ENCODE measurements at regions not wholly inside any gene's neighbourhood (a gene's known extent, or its start where the extent isn't known, plus 50 kb on each side); places are given as distances from the start of the nearest gene placed in this dataset.

GRCh38 chr7:22629056-22629455, 97.9 kb upstream of the IL6 start:
- CTCF ChIA-PET = interaction anchor here (1.4 kb wide), 1 partner anchor 68 kb away, joined by 4 read pairs; no protein-coding TSS in a partner anchor
- ATAC-seq (ENCODE audit: low read depth) (no peak), DNase-seq (no peak)
- Histone ChIP-seq H3K36me3 (replicated peaks in 1 of 2; ENCODE audit: control extremely low read depth in 1 of 2, control insufficient read depth in 1 of 2, extremely low read depth in 1 of 2, insufficient read depth in 2 of 2, low read length in 1 of 2) (peaks cover 0 to 13% of the 10 kb centered on the region in 2 experiments), H3K4me3 (ENCODE audit: control extremely low read depth in 1 of 5, extremely low read depth in 1 of 5, insufficient read depth in 1 of 5, low read depth in 2 of 5, low read length in 4 of 5) (no peak overlapping the region), H2AFZ (ENCODE audit: insufficient read depth, low read depth, low read length, poor library complexity, severe bottlenecking) (no peak overlapping the region), H3K79me2 (ENCODE audit: control insufficient read depth, insufficient read depth, low read length) (no peaks in the 10 kb centered on the region), H3K4me2 (replicated peaks; ENCODE audit: low read depth, low read length, poor library complexity, severe bottlenecking) (no peak overlapping the region), H3K27ac (ENCODE audit: low read length in 2 of 2) (no peak overlapping the region), H4K20me1 (ENCODE audit: control insufficient read depth, insufficient read depth, low read length, poor library complexity, severe bottlenecking) (no peaks in the 10 kb centered on the region), H3K9me3 (ENCODE audit: control extremely low read depth in 1 of 3, control insufficient read depth in 2 of 3, insufficient read depth in 1 of 3, low read length in 2 of 3) (no peaks in the 10 kb centered on the region), H3K9ac (ENCODE audit: low read length) (no peak overlapping the region), H3K27me3 (replicated peaks in 1 of 4; ENCODE audit: control extremely low read depth in 1 of 4, control insufficient read depth in 3 of 4, insufficient read depth in 4 of 4, low read length in 3 of 4) (no peaks in the 10 kb centered on the region), H3K4me1 (ENCODE audit: control insufficient read depth in 2 of 2, insufficient read depth in 2 of 2, low read length in 2 of 2) (no peaks in the 10 kb centered on the region)
- intact Hi-C loops (cut with micrococcal nuclease) = no loop called here
- Mint-ChIP-seq H3K4me3 (no peak overlapping the region), H3K4me1 (no peaks in the 10 kb centered on the region), H3K27ac (no peak overlapping the region), H3K9me3 (ENCODE audit: insufficient read depth) (no peaks in the 10 kb centered on the region), H3K27me3 (no peaks in the 10 kb centered on the region)
- POLR2A ChIA-PET = no interaction called here
- TF ChIP-seq CTCF (IDR thresholded peaks at IDR 0.05) (no peak), EZH2 (IDR thresholded peaks at IDR 0.05; ENCODE audit: borderline replicate concordance, insufficient read depth, low read depth, low read length, poor library complexity, severe bottlenecking) (no peak)

DNA sequence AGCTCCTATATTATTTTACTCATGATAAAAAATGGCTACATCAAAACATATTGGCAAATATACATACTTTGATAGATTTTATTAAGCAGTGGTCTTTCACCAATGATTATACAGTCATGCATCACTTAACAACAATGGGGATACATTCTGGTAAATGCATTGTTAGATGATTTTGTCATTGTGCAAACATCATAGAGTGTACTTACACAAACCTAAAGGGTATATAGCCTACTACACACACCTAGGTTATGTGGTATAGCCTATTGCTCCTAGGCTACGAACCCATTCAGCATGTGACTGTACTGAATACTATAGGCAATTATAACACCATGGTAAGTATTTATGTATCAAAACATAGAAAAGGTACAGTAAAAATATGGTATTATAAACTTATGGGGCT, 98.9 kb upstream of the IL6 start:
- no peak for TF ChIP-seq EZH2 (IDR thresholded peaks at IDR 0.05; ENCODE audit: borderline replicate concordance, insufficient read depth, low read depth, low read length, poor library complexity, severe bottlenecking)
- no peak for TF ChIP-seq CTCF (IDR thresholded peaks at IDR 0.05)
- DNase-seq (no peak), ATAC-seq (ENCODE audit: low read depth) (no peak)
- no CpG with 5 or more reads among the region's 1 CpG for WGBS (ENCODE audit: insufficient coverage)
- Mint-ChIP-seq H3K4me3 (no peak overlapping the region), H3K27ac (no peak overlapping the region), H3K27me3 (no peaks in the 10 kb centered on the region), H3K4me1 (no peaks in the 10 kb centered on the region), H3K9me3 (ENCODE audit: insufficient read depth) (no peaks in the 10 kb centered on the region)
- Histone ChIP-seq H3K36me3 (replicated peaks in 1 of 2; ENCODE audit: control extremely low read depth in 1 of 2, control insufficient read depth in 1 of 2, extremely low read depth in 1 of 2, insufficient read depth in 2 of 2, low read length in 1 of 2) (peaks cover 0 to 13% of the 10 kb centered on the region in 2 experiments), H3K27me3 (replicated peaks in 1 of 4; ENCODE audit: control extremely low read depth in 1 of 4, control insufficient read depth in 3 of 4, insufficient read depth in 4 of 4, low read length in 3 of 4) (no peaks in the 10 kb centered on the region), H4K20me1 (ENCODE audit: control insufficient read depth, insufficient read depth, low read length, poor library complexity, severe bottlenecking) (no peaks in the 10 kb centered on the region), H3K4me3 (ENCODE audit: control extremely low read depth in 1 of 5, extremely low read depth in 1 of 5, insufficient read depth in 1 of 5, low read depth in 2 of 5, low read length in 4 of 5) (no peak overlapping the region), H3K9ac (ENCODE audit: low read length) (no peak overlapping the region), H3K4me2 (replicated peaks; ENCODE audit: low read depth, low read length, poor library complexity, severe bottlenecking) (no peak overlapping the region), H3K27ac (ENCODE audit: low read length in 2 of 2) (no peak overlapping the region), H2AFZ (ENCODE audit: insufficient read depth, low read depth, low read length, poor library complexity, severe bottlenecking) (no peak overlapping the region), H3K9me3 (ENCODE audit: control extremely low read depth in 1 of 3, control insufficient read depth in 2 of 3, insufficient read depth in 1 of 3, low read length in 2 of 3) (no peaks in the 10 kb centered on the region), H3K79me2 (ENCODE audit: control insufficient read depth, insufficient read depth, low read length) (no peaks in the 10 kb centered on the region), H3K4me1 (ENCODE audit: control insufficient read depth in 2 of 2, insufficient read depth in 2 of 2, low read length in 2 of 2) (no peaks in the 10 kb centered on the region)
- intact Hi-C loops (cut with micrococcal nuclease) = no loop called here
- POLR2A ChIA-PET = no interaction called here
- CTCF ChIA-PET = interaction anchor here (1.3 to 1.4 kb wide), 2 partner anchors 21 to 67 kb away, joined by 3 to 4 read pairs; no protein-coding TSS in a partner anchor

Data from B cell (primary cell).